HepG2 (cell line): ENCODE measurements at regions not wholly inside any gene's neighbourhood (a gene's known extent, or its start where the extent isn't known, plus 50 kb on each side); places are given as distances from the start of the nearest gene placed in this dataset.
A peak's percentile ranks its signal among the peaks of the same experiment; 100 is the strongest.

ENCODE experiments used
- ATAC-seq: fragments of 200-7000 bp; cut with Tn5 transposase; 3 replicates; pipeline ENCODE4 v1.9.1; 2020; ENCODE audit warnings: mild to moderate bottlenecking, moderate library complexity
- BruUV-seq: library from RNA; stranded (reverse); fragments of 400-500 nt; replicated peaks from 2 replicates; lab custom pipeline; 2021; lab: Mats Ljungman, UMichigan
- CTCF ChIA-PET: fragments of 300-600 bp; formaldehyde crosslinking; extraction: SDS; loops from one replicate; lab custom pipeline; 2021; ENCODE audit warnings: low total read pairs, inconsistent platforms, low intra/inter-chr PET ratio; lab: Yijun Ruan, JAX
- POLR2A ChIA-PET: fragments of 350-600 bp; sonication (Branson Sonifier 250); formaldehyde crosslinking; loops from one replicate; lab custom pipeline; 2020; ENCODE audit warnings: antibody characterized with exemption, inconsistent platforms; lab: Yijun Ruan, JAX
- DNase-seq: peaks from one replicate; pipeline ENCODE4 v3.0.0-alpha.2; 2015; ENCODE audit warnings: low spot score
- FAIRE-seq: peaks from 3 replicates; lab custom pipeline; 2011; peaks lifted over from hg19 to GRCh38; lab: Jason Lieb, UNC
- H2AFZ ChIP-seq: one replicate; pipeline ENCODE4 v1.6.1; 2011; ENCODE audit warnings: low read length, inconsistent platforms
- H3K27ac ChIP-seq: fragments of 300-600 bp; 3 replicates; pipeline ENCODE4 v1.8.0; 2011; ENCODE audit warnings: mixed run types, mild to moderate bottlenecking, mixed read lengths, low read length, inconsistent platforms; ENCODE audit not compliant: insufficient read depth; ENCODE audit errors: extremely low read length
- H3K27me3 ChIP-seq, 2 experiments: fragments of 200-600 bp in 1 of 2; 2 replicates in 1 of 2; 3 replicates in 1 of 2; pipeline versions ENCODE4 v1.6.0 to v1.8.0; 2011; ENCODE audit warnings: low read length in 2 of 2, mild to moderate bottlenecking in 2 of 2, moderate library complexity in 2 of 2, inconsistent platforms in 1 of 2; ENCODE audit not compliant: insufficient read depth in 2 of 2, control insufficient read depth in 1 of 2
- H3K36me3 ChIP-seq, 2 experiments: fragments of 200-600 bp in 1 of 2; replicated peaks in 1 of 2; 2 replicates in 1 of 2; 3 replicates in 1 of 2; pipeline versions ENCODE4 v1.5.1 to v1.8.0; 2011; ENCODE audit warnings: low read length in 2 of 2, inconsistent platforms in 1 of 2; ENCODE audit not compliant: insufficient read depth in 2 of 2, control insufficient read depth in 1 of 2
- H3K4me1 ChIP-seq: 2 replicates; pipeline ENCODE4 v1.5.1; 2012; ENCODE audit warnings: low read length, inconsistent platforms; ENCODE audit not compliant: insufficient read depth
- H3K4me2 ChIP-seq: 2 replicates; pipeline ENCODE4 v1.6.0; 2011; ENCODE audit warnings: low read depth, low read length, inconsistent platforms
- H3K4me3 ChIP-seq, 3 experiments: fragments of 200-600 bp in 1 of 3; sonication (generic), shearing (Covaris generic) in 1 of 3; replicated peaks in 1 of 3; 2 replicates each; pipeline ENCODE4 v1.5.1; 2011 to 2016; ENCODE audit warnings: low read length in 3 of 3, inconsistent platforms in 2 of 3, low read depth in 2 of 3, mild to moderate bottlenecking in 2 of 3, control low read depth in 1 of 3, mixed read lengths in 1 of 3; ENCODE audit not compliant: insufficient read depth in 1 of 3
- H3K79me2 ChIP-seq: one replicate; pipeline ENCODE4 v1.6.1; 2011; ENCODE audit warnings: low read length, inconsistent platforms; ENCODE audit not compliant: insufficient read depth
- H3K9ac ChIP-seq: 2 replicates; pipeline ENCODE4 v1.6.0; 2011; ENCODE audit warnings: mild to moderate bottlenecking, low read depth, low read length, inconsistent platforms; ENCODE audit not compliant: insufficient read depth
- H3K9me3 ChIP-seq: 2 replicates; pipeline ENCODE4 v1.5.1; 2012; ENCODE audit warnings: mild to moderate bottlenecking, low read length
- H4K20me1 ChIP-seq: 2 replicates; pipeline ENCODE4 v1.6.0; 2011; ENCODE audit warnings: inconsistent platforms, mild to moderate bottlenecking, low read length, moderate library complexity; ENCODE audit not compliant: insufficient read depth
- CEBPB ChIP-seq: IDR thresholded peaks from 2 replicates; pipeline ENCODE4 v1.6.1; 2011; ENCODE audit warnings: low read depth, low read length, improper control_type of control experiment, borderline replicate concordance
- KDM3A ChIP-seq: IDR thresholded peaks from 2 replicates; pipeline ENCODE4 v1.6.1; 2018; ENCODE audit warnings: low read depth, missing compliant biosample characterization
- ZNF343 ChIP-seq: sonication (generic); formaldehyde crosslinking; IDR thresholded peaks from 2 replicates; pipeline ENCODE4 v1.4.0; 2020; ENCODE audit warnings: mild to moderate bottlenecking, missing genetic modification reagents
- whole genome bisulfite sequencing: methylation state at CpG from one replicate; pipeline ENCODE4 v1.1.6; 2017; ENCODE audit warnings: low lambda C conversion rate; 5-methylcytosine and 5-hydroxymethylcytosine counted together
- in situ Hi-C: cut with HindIII; loops from 2 replicates; pipeline ENCODE4 v1.10.0; 2017; ENCODE audit warnings: low pct_unique_long_range_greater_than_20kb; ENCODE audit not compliant: extremely low pct_ligation_motif_present
- intact Hi-C: fragments of 100-400 bp; cut with micrococcal nuclease; formaldehyde crosslinking; loops from one replicate; pipeline ENCODE4 v1.10.0; 2022; ENCODE audit not compliant: unreplicated experiment
- TF ChIP-seq, protein P1 (sequence below): sonication (generic); formaldehyde crosslinking; IDR thresholded peaks from 2 replicates; pipeline ENCODE4 v1.9.0; 2021; ENCODE audit warnings: missing genetic modification reagents, borderline replicate concordance

- TF ChIP-seq CEBPB = peak; percentile 55; the same call in 1 of the 2 replicates
- TF ChIP-seq, protein P1, sequence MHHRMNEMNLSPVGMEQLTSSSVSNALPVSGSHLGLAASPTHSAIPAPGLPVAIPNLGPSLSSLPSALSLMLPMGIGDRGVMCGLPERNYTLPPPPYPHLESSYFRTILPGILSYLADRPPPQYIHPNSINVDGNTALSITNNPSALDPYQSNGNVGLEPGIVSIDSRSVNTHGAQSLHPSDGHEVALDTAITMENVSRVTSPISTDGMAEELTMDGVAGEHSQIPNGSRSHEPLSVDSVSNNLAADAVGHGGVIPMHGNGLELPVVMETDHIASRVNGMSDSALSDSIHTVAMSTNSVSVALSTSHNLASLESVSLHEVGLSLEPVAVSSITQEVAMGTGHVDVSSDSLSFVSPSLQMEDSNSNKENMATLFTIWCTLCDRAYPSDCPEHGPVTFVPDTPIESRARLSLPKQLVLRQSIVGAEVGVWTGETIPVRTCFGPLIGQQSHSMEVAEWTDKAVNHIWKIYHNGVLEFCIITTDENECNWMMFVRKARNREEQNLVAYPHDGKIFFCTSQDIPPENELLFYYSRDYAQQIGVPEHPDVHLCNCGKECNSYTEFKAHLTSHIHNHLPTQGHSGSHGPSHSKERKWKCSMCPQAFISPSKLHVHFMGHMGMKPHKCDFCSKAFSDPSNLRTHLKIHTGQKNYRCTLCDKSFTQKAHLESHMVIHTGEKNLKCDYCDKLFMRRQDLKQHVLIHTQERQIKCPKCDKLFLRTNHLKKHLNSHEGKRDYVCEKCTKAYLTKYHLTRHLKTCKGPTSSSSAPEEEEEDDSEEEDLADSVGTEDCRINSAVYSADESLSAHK (CRISPR knock-in tag) = no peak
- POLR2A ChIA-PET = no interaction called here
Observed at GRCh38 chr13:107275312-107275711, 707.4 kb upstream of the ARGLU1 start.

GRCh38 chr13:107271227-107271626 lies 703.3 kb upstream of the ARGLU1 start:
- no peak for TF ChIP-seq KDM3A (CRISPR knock-in tag)
- TF ChIP-seq ZNF343 (CRISPR knock-in tag) = no peak
- intact Hi-C loops = no loop called here

More at GRCh38 chr13:107275312-107275711, 707.4 kb upstream of the ARGLU1 start:
- CTCF ChIA-PET = no interaction called here
- Histone ChIP-seq H3K4me3 (no peak overlapping the region), H3K27ac (no peak overlapping the region), H3K4me2 (no peak overlapping the region), H3K9me3 (no peaks in the 10 kb centered on the region), H3K79me2 (no peaks in the 10 kb centered on the region), H4K20me1 (no peaks in the 10 kb centered on the region), H3K9ac (no peak overlapping the region), H3K36me3 (no peaks in the 10 kb centered on the region), H3K4me1 (no peaks in the 10 kb centered on the region), H3K27me3 (no peaks in the 10 kb centered on the region), H2AFZ (no peak overlapping the region)
- DNase-seq (no peak), FAIRE-seq (no peak), ATAC-seq (no peak)
- intact Hi-C loops (no loop called here), in situ Hi-C loops (no loop called here)
- 15% methylated on average over 4 of the region's 4 CpGs for WGBS
- BruUV-seq = no TSS peak

More at GRCh38 chr13:107271227-107271626, 703.3 kb upstream of the ARGLU1 start:
- Histone ChIP-seq H3K4me3 (no peak overlapping the region), H4K20me1 (no peaks in the 10 kb centered on the region), H2AFZ (no peak overlapping the region), H3K36me3 (no peaks in the 10 kb centered on the region), H3K4me2 (no peak overlapping the region), H3K9ac (no peak overlapping the region), H3K9me3 (no peaks in the 10 kb centered on the region), H3K4me1 (no peaks in the 10 kb centered on the region), H3K27me3 (no peaks in the 10 kb centered on the region), H3K79me2 (no peaks in the 10 kb centered on the region), H3K27ac (no peak overlapping the region)
- FAIRE-seq = no peak
- CTCF ChIA-PET = no interaction called here
- ATAC-seq = no peak
- POLR2A ChIA-PET = no interaction called here
- in situ Hi-C loops = no loop called here
- BruUV-seq = no TSS peak
- WGBS = 23% methylated on average over 2 of the region's 2 CpGs
- DNase-seq = no peak
